Stimulated activated CD4-positive, alpha-beta T cell treated with anti-CD3 and anti-CD28 coated beads, Interleukin-4, amount 100 ng/mL, for 24 hours (primary cell): ENCODE measurements at regions not wholly inside any gene's neighbourhood (a gene's known extent, or its start where the extent isn't known, plus 50 kb on each side); places are given as distances from the start of the nearest gene placed in this dataset.
"Not testable (repeated sequence)": the region's sequence is repeated elsewhere in the genome, so short reads cannot be mapped to it uniquely, and the experiment has no call there.

Source experiments
- DNase-seq: peaks from one replicate; pipeline ENCODE4 v3.0.0-alpha.2; 2020

- not testable (repeated sequence) for DNase-seq
Observed at GRCh38 chr21:10368323-10368798, 153.0 kb upstream of the TPTE start.

DNA sequence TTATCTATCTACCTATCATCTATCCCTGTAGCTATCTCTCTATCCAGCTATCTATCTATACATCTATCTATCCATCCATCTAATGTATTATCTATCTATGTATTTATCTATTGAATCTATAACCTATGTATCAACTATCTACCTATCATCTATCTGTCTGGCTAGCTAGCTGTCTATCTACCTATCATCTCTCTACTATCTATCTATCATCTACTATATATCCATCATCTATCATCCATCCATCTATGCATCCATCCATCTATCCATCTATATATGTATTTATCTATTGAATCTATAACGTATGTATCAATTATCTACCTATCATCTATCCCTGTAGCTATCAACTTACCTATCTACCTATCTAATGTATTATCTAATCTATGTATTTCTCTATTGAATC is 152.1 kb upstream of the TPTE start:
- DNase-seq, result not testable (repeated sequence)

GRCh38 chr21:10377758-10378157 is 143.6 kb upstream of the TPTE start:
- DNase-seq, result not testable (repeated sequence)

DNA sequence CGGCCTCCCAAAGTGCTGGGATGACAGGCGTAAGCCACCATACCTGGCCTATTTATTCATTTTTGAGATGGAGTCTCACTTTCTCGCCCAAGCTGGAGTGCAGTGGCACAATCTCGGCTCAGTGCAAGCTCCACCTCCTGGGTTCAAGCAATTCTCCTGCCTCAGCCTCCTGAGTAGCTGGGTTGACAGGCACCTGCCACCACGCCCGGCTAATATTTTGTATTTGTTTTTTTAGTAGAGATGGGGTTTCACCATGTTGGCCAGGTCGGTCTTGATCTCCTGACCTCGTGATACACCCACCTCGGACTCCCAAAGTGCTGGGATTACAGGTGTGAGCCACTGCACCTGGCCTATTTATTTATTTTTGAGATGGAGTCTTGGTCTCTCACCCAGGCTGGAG is 141.6 kb upstream of the TPTE start:
- not testable (repeated sequence) for DNase-seq

GRCh38 chr21:10381687-10382060 is 139.7 kb upstream of the TPTE start:
- DNase-seq, result not testable (repeated sequence)

DNA sequence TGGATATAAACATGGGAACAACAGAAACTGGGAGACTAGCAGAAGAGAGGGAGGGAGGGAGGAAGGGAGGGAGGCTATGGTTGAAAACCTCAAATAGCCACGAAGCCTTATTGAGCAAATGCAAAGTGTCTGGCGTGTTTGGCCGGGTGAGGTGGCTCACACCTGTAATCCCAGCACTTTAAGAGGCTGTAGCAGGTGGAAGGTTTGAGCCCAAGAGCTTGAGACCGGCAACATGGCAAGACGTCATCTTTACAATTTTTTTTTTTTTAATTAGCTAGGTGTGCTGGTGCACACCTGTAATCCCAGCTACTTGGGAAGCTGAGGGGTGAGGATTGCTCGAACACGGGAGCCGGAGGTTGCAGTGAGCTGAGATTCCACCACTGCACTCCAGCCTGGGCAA is 139.2 kb upstream of the TPTE start:
- not testable (repeated sequence) for DNase-seq

GRCh38 chr21:10382580-10382979 is 138.8 kb upstream of the TPTE start:
- DNase-seq, result not testable (repeated sequence)

GRCh38 chr21:10383571-10383970 is 137.8 kb upstream of the TPTE start:
- not testable (repeated sequence) for DNase-seq

DNA sequence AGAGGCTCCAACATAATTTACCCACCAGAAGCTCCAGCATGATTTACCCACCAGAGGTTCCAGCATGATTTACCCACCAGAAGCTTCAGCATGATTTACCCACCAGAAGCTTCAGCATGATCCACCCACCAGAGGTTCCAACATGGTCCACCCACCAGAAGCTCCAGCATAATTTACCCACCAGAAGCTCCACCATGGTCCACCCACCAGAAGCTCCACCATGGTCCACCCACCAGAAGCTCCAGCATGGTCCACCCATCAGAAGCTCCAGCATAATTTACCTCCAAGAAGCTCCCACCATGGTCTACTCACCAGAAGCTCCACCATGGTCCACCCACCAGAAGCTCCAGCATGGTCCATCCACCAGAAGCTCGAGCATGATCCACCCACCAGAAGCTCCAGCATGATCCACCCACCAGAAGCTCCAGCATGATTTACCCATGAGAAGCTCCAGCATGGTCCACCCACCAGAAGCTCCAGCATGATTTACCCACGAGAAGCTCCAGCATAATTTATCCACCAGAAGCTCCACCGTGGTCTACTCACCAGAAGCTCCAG is 137.0 kb upstream of the TPTE start:
- DNase-seq, result not testable (repeated sequence)

GRCh38 chr21:10385202-10385601 is 136.2 kb upstream of the TPTE start:
- not testable (repeated sequence) for DNase-seq

- DNase-seq, result not testable (repeated sequence)
Observed at GRCh38 chr21:10385898-10386527, 135.4 kb upstream of the TPTE start.

- DNase-seq, result not testable (repeated sequence)
Observed at GRCh38 chr21:10387692-10388450, 133.5 kb upstream of the TPTE start.

DNA sequence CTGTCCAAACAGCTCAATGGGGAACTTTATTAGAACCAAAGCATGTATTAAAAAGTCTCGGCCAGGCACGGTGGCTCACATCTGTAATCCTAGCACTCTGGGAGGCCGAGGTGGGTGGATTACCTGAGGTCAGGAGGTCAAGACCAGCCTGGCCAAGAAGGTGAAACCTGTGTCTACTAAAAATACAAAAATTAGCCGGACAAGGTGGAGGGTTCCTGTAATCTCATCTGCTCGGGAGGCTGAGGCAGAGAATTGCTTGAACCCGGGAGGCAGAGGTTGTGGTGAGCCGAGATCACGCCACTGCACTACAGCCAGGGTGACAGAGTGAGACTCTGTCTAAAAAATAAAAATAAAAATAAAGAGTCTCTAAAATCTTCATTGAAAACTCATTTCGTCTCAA is 132.8 kb upstream of the TPTE start:
- DNase-seq, result not testable (repeated sequence)

DNA sequence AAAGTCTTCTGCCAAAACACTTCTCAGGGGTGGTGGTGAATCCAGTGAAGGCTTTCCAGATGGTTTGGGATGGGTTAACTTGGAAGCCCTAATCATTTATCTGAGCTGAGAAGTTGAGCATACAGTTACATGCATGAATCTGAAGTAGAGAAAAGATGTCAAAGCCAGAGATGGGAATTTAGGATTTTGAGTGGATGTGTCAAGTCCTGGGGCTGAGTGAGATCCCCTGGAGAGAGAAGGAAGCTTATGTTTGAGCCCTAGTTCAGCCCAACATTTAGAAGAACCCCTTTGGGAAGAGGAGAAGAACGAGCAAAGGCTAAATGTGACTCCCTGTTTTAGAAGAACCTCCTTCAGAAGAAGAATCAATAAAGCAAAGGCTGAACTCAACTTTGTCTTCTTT is 129.1 kb upstream of the TPTE start:
- DNase-seq, result not testable (repeated sequence)

DNA sequence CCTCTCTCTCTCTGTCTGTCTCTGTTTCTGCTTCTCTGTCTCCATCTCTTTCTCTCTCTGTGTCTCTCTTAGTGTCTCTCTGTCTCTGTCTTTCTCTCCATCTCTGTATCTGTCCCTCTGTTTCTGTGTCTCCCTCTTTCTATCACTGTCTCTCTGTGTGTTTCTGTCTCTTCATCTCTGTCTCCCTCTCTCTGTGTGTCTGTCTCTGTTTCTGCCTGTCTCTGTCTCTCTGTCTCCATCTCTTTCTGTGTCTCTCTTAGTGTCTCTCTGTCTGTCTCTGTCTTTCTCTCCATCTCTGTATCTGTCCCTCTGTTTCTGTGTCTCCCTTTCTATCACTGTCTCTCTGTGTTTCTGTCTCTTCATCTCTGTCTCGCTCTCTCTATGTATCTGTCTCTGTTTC is 125.4 kb upstream of the TPTE start:
- not testable (repeated sequence) for DNase-seq

- DNase-seq, result not testable (repeated sequence)
Observed at GRCh38 chr21:10397495-10397915, 123.9 kb upstream of the TPTE start.

GRCh38 chr21:10398692-10399489 is 122.5 kb upstream of the TPTE start:
- DNase-seq, result not testable (repeated sequence)

GRCh38 chr21:10400622-10401361 is 120.6 kb upstream of the TPTE start:
- not testable (repeated sequence) for DNase-seq

GRCh38 chr21:10402461-10402860 is 118.9 kb upstream of the TPTE start:
- not testable (repeated sequence) for DNase-seq

DNA sequence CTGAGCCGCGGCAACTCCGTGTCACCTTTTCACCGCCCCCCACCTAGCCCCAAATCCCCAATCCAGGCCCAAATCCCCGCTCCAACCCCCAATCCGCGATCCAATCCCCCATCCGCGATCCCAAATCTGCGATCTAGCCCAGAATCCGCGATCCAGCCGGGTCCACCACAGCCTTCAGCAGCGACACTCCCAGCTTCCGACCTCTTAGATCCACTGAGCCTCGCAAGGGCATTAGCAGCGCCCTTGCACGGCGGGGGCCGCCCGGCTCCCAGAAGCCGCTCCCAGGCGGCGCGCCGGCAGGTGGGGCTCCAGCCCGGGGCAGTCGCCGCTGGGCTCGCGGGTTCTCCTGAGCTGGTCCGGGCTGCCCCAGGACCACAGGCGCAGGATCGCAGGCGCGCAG is 116.1 kb upstream of the TPTE start:
- not testable (repeated sequence) for DNase-seq

GRCh38 chr21:10409786-10410185 is 111.6 kb upstream of the TPTE start:
- DNase-seq, result not testable (repeated sequence)

GRCh38 chr21:10410354-10410929 is 110.9 kb upstream of the TPTE start:
- DNase-seq, result not testable (repeated sequence)
